IMR-90 (cell line): ENCODE measurements at regions not wholly inside any gene's neighbourhood (a gene's known extent, or its start where the extent isn't known, plus 50 kb on each side); places are given as distances from the start of the nearest gene placed in this dataset.

Source experiments
- ATAC-seq: fragments of 200-7000 bp; cut with Tn5 transposase; 2 replicates; pipeline ENCODE4 v1.9.1; 2020; ENCODE audit warnings: low read depth, mild to moderate bottlenecking, moderate library complexity
- BruUV-seq: library from RNA; stranded (reverse); fragments of 400-500 nt; replicated peaks from 2 replicates; lab custom pipeline; 2021; lab: Mats Ljungman, UMichigan
- CTCF ChIA-PET: fragments of 300-600 bp; formaldehyde crosslinking; extraction: SDS; loops from one replicate; lab custom pipeline; 2021; ENCODE audit warnings: antibody characterized with exemption; lab: Yijun Ruan, JAX
- POLR2A ChIA-PET: fragments of 300-600 bp; sonication (Branson Sonifier 250); formaldehyde crosslinking; loops from one replicate; lab custom pipeline; 2022; ENCODE audit warnings: antibody characterized with exemption; ENCODE audit not compliant: unreplicated experiment; lab: Charles Lee
- DNase-seq: peaks from one replicate; pipeline ENCODE4 v3.0.0; 2013
- H2AFZ ChIP-seq: replicated peaks from 2 replicates; pipeline ENCODE3; 2013; ENCODE audit warnings: low read length, mild to moderate bottlenecking; ENCODE audit not compliant: poor library complexity
- H2AK5ac ChIP-seq: 2 replicates; pipeline ENCODE4 v1.6.1; 2013; ENCODE audit warnings: low read depth, low read length, inconsistent platforms
- H2AK9ac ChIP-seq: replicated peaks from 2 replicates; pipeline ENCODE3; 2013; ENCODE audit warnings: mild to moderate bottlenecking, low read depth, low read length, moderate library complexity; ENCODE audit not compliant: poor library complexity
- H2BK120ac ChIP-seq: 2 replicates; pipeline ENCODE4 v1.6.1; 2013; ENCODE audit warnings: low read depth, low read length, inconsistent platforms
- H2BK15ac ChIP-seq: 3 replicates; pipeline ENCODE4 v1.6.1; 2013; ENCODE audit warnings: low read depth, low read length, inconsistent platforms
- H2BK20ac ChIP-seq: 2 replicates; pipeline ENCODE4 v1.6.1; 2013; ENCODE audit warnings: low read depth, mild to moderate bottlenecking, inconsistent platforms, low read length, moderate library complexity
- H2BK5ac ChIP-seq: 2 replicates; pipeline ENCODE4 v1.6.1; 2013; ENCODE audit warnings: mild to moderate bottlenecking, low read depth, low read length, inconsistent platforms; ENCODE audit not compliant: poor library complexity, severe bottlenecking
- H3K14ac ChIP-seq: replicated peaks from 2 replicates; pipeline ENCODE4 v1.6.1; 2013; ENCODE audit warnings: low read depth, low read length, inconsistent platforms
- H3K18ac ChIP-seq: 2 replicates; pipeline ENCODE4 v1.6.1; 2013; ENCODE audit warnings: low read depth, low read length, control low read depth
- H3K23ac ChIP-seq: 2 replicates; pipeline ENCODE4 v1.6.1; 2013; ENCODE audit warnings: low read depth, low read length, inconsistent platforms
- H3K27ac ChIP-seq: 2 replicates; pipeline ENCODE4 v1.5.1; 2013; ENCODE audit warnings: mild to moderate bottlenecking, control low read depth, low read length; ENCODE audit not compliant: insufficient read depth
- H3K27me3 ChIP-seq: 2 replicates; pipeline ENCODE4 v1.6.1; 2013; ENCODE audit warnings: low read length; ENCODE audit not compliant: control insufficient read depth, insufficient read depth
- H3K36me3 ChIP-seq: 2 replicates; pipeline ENCODE4 v1.6.1; 2013; ENCODE audit warnings: low read length, mixed read lengths; ENCODE audit not compliant: control insufficient read depth, insufficient read depth
- H3K4ac ChIP-seq: 2 replicates; pipeline ENCODE4 v1.6.1; 2013; ENCODE audit warnings: low read depth, low read length, inconsistent platforms
- H3K4me1 ChIP-seq: 2 replicates; pipeline ENCODE4 v1.6.1; 2013; ENCODE audit warnings: low read length, mixed read lengths; ENCODE audit not compliant: control insufficient read depth, insufficient read depth
- H3K4me2 ChIP-seq: 2 replicates; pipeline ENCODE4 v1.6.1; 2013; ENCODE audit warnings: low read depth, mild to moderate bottlenecking, control low read depth, low read length, moderate library complexity
- H3K4me3 ChIP-seq: 2 replicates; pipeline ENCODE4 v1.5.1; 2013; ENCODE audit warnings: low read depth, mild to moderate bottlenecking, control low read depth, low read length, moderate library complexity; ENCODE audit not compliant: insufficient read depth
- H3K56ac ChIP-seq: 2 replicates; pipeline ENCODE4 v1.6.1; 2013; ENCODE audit warnings: low read length, inconsistent platforms; ENCODE audit not compliant: insufficient read depth; ENCODE audit errors: extremely low read depth
- H3K79me1 ChIP-seq, 2 experiments: 2 replicates each; pipeline ENCODE4 v1.6.1; 2013; ENCODE audit warnings: low read length in 2 of 2, inconsistent platforms in 1 of 2, low read depth in 1 of 2
- H3K9ac ChIP-seq: 2 replicates; pipeline ENCODE4 v1.6.1; 2013; ENCODE audit warnings: low read depth, low read length, control low read depth
- H3K9me1 ChIP-seq: 2 replicates; pipeline ENCODE4 v1.6.1; 2013; ENCODE audit warnings: low read length, inconsistent platforms; ENCODE audit not compliant: insufficient read depth
- H3K9me3 ChIP-seq: 2 replicates; pipeline ENCODE4 v1.6.1; 2013; ENCODE audit warnings: low read length; ENCODE audit not compliant: control insufficient read depth, insufficient read depth
- H4K20me1 ChIP-seq: 2 replicates; pipeline ENCODE4 v1.6.1; 2013; ENCODE audit warnings: low read length, inconsistent platforms; ENCODE audit not compliant: insufficient read depth
- H4K5ac ChIP-seq: 2 replicates; pipeline ENCODE4 v1.6.1; 2013; ENCODE audit warnings: mild to moderate bottlenecking, low read depth, low read length, control low read depth
- H4K8ac ChIP-seq, 2 experiments: 2 replicates each; pipeline ENCODE4 v1.6.1; 2013; ENCODE audit warnings: low read depth in 2 of 2, low read length in 2 of 2, control low read depth in 1 of 2, inconsistent platforms in 1 of 2
- H4K91ac ChIP-seq: 2 replicates; pipeline ENCODE4 v1.6.1; 2013; ENCODE audit warnings: low read depth, low read length, inconsistent platforms; ENCODE audit not compliant: insufficient read depth
- FOS ChIP-seq: fragments of 150-350 bp; IDR thresholded peaks from 2 replicates; pipeline ENCODE4 v1.6.1; 2016; ENCODE audit warnings: low read depth, low read length
- MAZ ChIP-seq: IDR thresholded peaks from 2 replicates; pipeline ENCODE4 v1.6.1; 2012; ENCODE audit warnings: low read depth, mild to moderate bottlenecking, low read length, improper control_type of control experiment, moderate library complexity, borderline replicate concordance
- NFE2L2 ChIP-seq: fragments of 150-350 bp; IDR thresholded peaks from 2 replicates; pipeline ENCODE4 v1.6.1; 2016; ENCODE audit warnings: low read depth, mild to moderate bottlenecking, low read length
- RAD21 ChIP-seq: IDR thresholded peaks from 2 replicates; pipeline ENCODE4 v1.6.1; 2012; ENCODE audit warnings: low read length, improper control_type of control experiment
- RCOR1 ChIP-seq: IDR thresholded peaks from 2 replicates; pipeline ENCODE4 v1.6.1; 2012; ENCODE audit warnings: mild to moderate bottlenecking, low read length, improper control_type of control experiment; ENCODE audit not compliant: insufficient replicate concordance
- RFX5 ChIP-seq: IDR thresholded peaks from 2 replicates; pipeline ENCODE4 v1.8.0; 2012; ENCODE audit warnings: low read depth, mild to moderate bottlenecking, low read length, moderate library complexity
- WGBS, 2 experiments: methylation state at CpG; one replicate each; pipeline versions ENCODE4 v1.1.5 to v1.1.7; 2013; ENCODE audit warnings: missing lambda C conversion rate in 2 of 2; ENCODE audit not compliant: insufficient read length in 1 of 2; ENCODE audit errors: extremely low coverage in 2 of 2; 5-methylcytosine and 5-hydroxymethylcytosine counted together
- dilution Hi-C: fragments of 300-500 bp; cut with HindIII; formaldehyde crosslinking; loops from one replicate; pipeline ENCODE4 v1.14.3; 2018; ENCODE audit warnings: low sequenced_read_pairs; ENCODE audit not compliant: unreplicated experiment
- in situ Hi-C: fragments of 300-500 bp; cut with MboI; formaldehyde crosslinking; loops from 3 replicates; pipeline ENCODE4 v1.14.3; 2019; ENCODE audit warnings: low sequenced_read_pairs, inconsistent platforms, mixed read lengths
- intact Hi-C: fragments of 100-400 bp; cut with micrococcal nuclease; formaldehyde crosslinking; loops from 2 replicates; pipeline ENCODE4 v1.10.0; 2022

DNA sequence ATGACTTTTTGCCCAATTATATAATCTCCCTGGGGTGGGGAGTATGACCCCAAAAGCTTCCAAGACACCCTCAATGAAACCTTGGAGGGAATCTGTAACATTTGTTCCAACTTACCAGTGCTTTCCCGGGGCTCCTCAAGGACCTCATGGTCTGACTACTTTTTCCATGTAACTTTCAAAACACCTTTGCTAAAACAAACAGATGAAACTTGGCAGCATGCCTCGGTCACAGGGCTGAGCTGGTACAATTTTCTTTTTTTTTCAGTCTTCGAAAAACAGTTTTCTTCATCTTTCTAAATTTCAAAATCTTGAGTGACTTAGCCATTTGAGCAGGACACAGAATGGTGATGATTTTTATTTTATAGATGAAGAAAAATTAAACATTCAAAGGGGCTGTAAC, 241.2 kb downstream of the BMP7 start:
- ATAC-seq (no peak), DNase-seq (no peak)
- Histone ChIP-seq H3K4me2 (no peak overlapping the region), H2BK120ac (no peak overlapping the region), H3K9ac (no peak overlapping the region), H4K5ac (no peak overlapping the region), H2BK15ac (no peak overlapping the region), H3K4me3 (no peak overlapping the region), H3K79me1 (no peaks in the 10 kb centered on the region), H4K20me1 (no peaks in the 10 kb centered on the region), H2AK9ac (no peak overlapping the region), H3K36me3 (no peaks in the 10 kb centered on the region), H3K27me3 (no peaks in the 10 kb centered on the region; the same call in 1 of the 2 replicates), H3K4me1 (no peaks in the 10 kb centered on the region), H3K56ac (no peak overlapping the region), H2BK20ac (no peak overlapping the region), H2AFZ (no peak overlapping the region), H3K14ac (no peak overlapping the region), H2BK5ac (no peak overlapping the region), H3K9me3 (0 out of 2 replicates have a peak, but pooled peaks cover 2% of the 10 kb centered on the region), H3K9me1 (no peaks in the 10 kb centered on the region), H3K23ac (no peak overlapping the region), H3K4ac (no peak overlapping the region), H3K27ac (no peak overlapping the region), H3K18ac (no peak overlapping the region), H2AK5ac (no peak overlapping the region), H4K8ac (no peak overlapping the region), H4K91ac (no peak overlapping the region)
- TF ChIP-seq MAZ (no peak), RFX5 (no peak), NFE2L2 (no peak), FOS (no peak), RCOR1 (no peak), RAD21 (no peak)
- no TSS peak for BruUV-seq
- no CpG with 5 or more reads among the region's 3 CpGs for WGBS, 2 experiments
- in situ Hi-C loops = no loop called here
- ChIA-PET CTCF (no interaction called here), POLR2A (interaction anchor here (0.8 kb wide), 1 partner anchor 17 kb away, joined by 4 read pairs; no protein-coding TSS in a partner anchor)
- intact Hi-C loops = no loop called here
- dilution Hi-C loops = no loop called here
